ENCODE measurements at regions not wholly inside any gene's neighbourhood (a gene's known extent, or its start where the extent isn't known, plus 50 kb on each side); places are given as distances from the start of the nearest gene placed in this dataset.
"Not testable (repeated sequence)": the region's sequence is repeated elsewhere in the genome, so short reads cannot be mapped to it uniquely, and the experiment has no call there.

DNA sequence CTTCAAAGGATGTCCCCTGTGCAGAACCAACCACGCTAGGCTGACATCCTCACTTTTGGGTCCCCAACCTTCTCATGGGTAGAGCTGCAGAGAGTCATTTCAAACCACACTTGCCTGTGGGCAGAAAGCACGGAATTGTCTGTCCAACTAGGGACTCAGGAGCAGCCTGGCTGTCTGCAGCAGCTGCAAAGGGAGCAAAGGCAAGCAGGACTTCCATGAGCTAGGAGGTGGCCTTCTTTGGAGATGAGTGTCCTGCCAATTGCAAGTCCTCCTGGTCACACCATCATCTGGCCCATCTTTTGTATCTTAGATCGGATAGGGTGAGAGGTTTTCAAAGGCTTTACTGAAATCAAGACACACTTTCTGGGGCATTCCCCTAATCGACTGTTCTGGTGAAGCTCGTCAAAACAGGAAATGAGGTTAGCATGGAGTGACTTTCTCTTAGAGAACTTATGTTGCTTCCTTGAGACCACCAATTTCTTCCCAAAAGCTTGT is 222.3 kb upstream of the PLGLB2 start:
- not testable (repeated sequence) for H3K9me3 ChIP-seq (ENCODE audit: low read length); H3K4me2 ChIP-seq (ENCODE audit: low read length); H3K9me2 ChIP-seq (ENCODE audit: low read depth, low read length); H3K27ac ChIP-seq (ENCODE audit: low read depth, low read length, poor library complexity, severe bottlenecking); H4K20me1 ChIP-seq (ENCODE audit: insufficient read depth, low read length); H2AFZ ChIP-seq (ENCODE audit: low read length); H3K36me3 ChIP-seq (ENCODE audit: insufficient read depth, low read length); H3K9ac ChIP-seq (ENCODE audit: low read length); H3K4me3 ChIP-seq (ENCODE audit: low read depth, low read length, poor library complexity, severe bottlenecking); H3F3A ChIP-seq (ENCODE audit: insufficient read depth, low read length); H3K27me3 ChIP-seq (ENCODE audit: insufficient read depth, low read length); H3K79me2 ChIP-seq (ENCODE audit: insufficient read depth, low read length)
- peaks cover 14% of the 10 kb centered on the region for H3K4me1 ChIP-seq (ENCODE audit: insufficient read depth, low read length, severe bottlenecking)

DNA sequence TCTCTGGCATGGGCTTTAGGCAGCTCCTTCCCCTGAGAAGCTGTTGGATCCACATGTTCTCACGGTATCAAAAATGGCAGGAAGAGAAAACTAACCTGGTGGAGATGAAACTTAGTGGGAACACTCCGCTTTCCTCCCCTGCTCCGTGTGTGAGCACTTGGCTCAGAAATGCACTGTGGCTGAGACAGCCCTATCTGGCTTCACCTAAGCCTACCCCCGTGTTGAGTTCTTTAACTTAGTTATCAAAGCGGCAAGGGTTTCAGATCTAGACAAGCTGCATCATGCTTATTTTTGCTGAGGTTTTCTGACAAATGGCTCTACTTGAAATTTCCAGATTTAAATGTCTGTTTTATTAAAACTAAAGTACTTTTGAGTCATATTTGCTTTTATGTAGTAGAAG is 221.6 kb upstream of the PLGLB2 start:
- H3K4me1 ChIP-seq (ENCODE audit: insufficient read depth, low read length, severe bottlenecking); H3K36me3 ChIP-seq (ENCODE audit: insufficient read depth, low read length); H3K9me2 ChIP-seq (ENCODE audit: low read depth, low read length); H3F3A ChIP-seq (ENCODE audit: insufficient read depth, low read length); H3K9me3 ChIP-seq (ENCODE audit: low read length); H4K20me1 ChIP-seq (ENCODE audit: insufficient read depth, low read length); H3K27me3 ChIP-seq (ENCODE audit: insufficient read depth, low read length); H3K4me2 ChIP-seq (ENCODE audit: low read length); H2AFZ ChIP-seq (ENCODE audit: low read length); H3K79me2 ChIP-seq (ENCODE audit: insufficient read depth, low read length); H3K9ac ChIP-seq (ENCODE audit: low read length); H3K27ac ChIP-seq (ENCODE audit: low read depth, low read length, poor library complexity, severe bottlenecking); H3K4me3 ChIP-seq (ENCODE audit: low read depth, low read length, poor library complexity, severe bottlenecking): not testable (repeated sequence)

DNA sequence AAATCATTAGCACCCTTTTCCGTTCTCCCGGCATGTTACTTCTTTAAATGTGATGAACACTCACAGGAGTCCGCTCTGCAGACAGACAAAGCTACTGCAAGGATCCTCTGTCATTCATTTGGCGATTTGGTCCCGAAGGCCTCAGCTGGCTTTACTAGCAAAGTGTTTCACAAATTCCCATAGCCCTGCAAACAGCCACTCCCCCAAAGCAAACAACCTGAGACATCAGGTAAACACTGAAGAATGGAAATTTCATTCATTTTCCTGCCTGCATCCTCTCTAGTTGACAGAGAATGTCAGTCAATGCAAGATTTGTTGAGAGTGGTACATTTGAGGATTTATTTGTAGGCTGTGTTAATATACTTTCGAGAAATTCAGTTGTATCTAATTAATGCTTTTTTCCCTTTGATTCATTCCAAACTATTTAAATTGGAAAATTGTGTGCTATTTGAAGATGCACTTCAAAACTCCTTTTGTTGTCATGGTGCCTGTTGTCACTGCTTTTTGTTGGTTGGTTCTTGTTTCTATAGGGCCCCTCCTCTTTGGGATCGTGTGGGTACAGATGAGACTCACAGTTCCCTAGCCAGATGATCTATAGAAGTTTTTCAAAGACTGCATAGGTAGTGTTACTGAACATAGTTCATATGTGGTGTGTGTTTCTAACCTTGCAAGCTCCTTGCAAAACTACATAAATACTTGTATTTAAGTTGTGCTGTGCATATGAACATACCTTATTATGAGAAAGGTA is 215.7 kb upstream of the PLGLB2 start:
- not testable (repeated sequence) for H3K27me3 ChIP-seq (ENCODE audit: insufficient read depth, low read length); H3K27ac ChIP-seq (ENCODE audit: low read depth, low read length, poor library complexity, severe bottlenecking); H3K9me3 ChIP-seq (ENCODE audit: low read length); H3K4me3 ChIP-seq (ENCODE audit: low read depth, low read length, poor library complexity, severe bottlenecking); H4K20me1 ChIP-seq (ENCODE audit: insufficient read depth, low read length); H3K36me3 ChIP-seq (ENCODE audit: insufficient read depth, low read length); H3K79me2 ChIP-seq (ENCODE audit: insufficient read depth, low read length); H3K4me1 ChIP-seq (ENCODE audit: insufficient read depth, low read length, severe bottlenecking); H2AFZ ChIP-seq (ENCODE audit: low read length); H3F3A ChIP-seq (ENCODE audit: insufficient read depth, low read length); H3K9ac ChIP-seq (ENCODE audit: low read length); H3K4me2 ChIP-seq (ENCODE audit: low read length); H3K9me2 ChIP-seq (ENCODE audit: low read depth, low read length)

DNA sequence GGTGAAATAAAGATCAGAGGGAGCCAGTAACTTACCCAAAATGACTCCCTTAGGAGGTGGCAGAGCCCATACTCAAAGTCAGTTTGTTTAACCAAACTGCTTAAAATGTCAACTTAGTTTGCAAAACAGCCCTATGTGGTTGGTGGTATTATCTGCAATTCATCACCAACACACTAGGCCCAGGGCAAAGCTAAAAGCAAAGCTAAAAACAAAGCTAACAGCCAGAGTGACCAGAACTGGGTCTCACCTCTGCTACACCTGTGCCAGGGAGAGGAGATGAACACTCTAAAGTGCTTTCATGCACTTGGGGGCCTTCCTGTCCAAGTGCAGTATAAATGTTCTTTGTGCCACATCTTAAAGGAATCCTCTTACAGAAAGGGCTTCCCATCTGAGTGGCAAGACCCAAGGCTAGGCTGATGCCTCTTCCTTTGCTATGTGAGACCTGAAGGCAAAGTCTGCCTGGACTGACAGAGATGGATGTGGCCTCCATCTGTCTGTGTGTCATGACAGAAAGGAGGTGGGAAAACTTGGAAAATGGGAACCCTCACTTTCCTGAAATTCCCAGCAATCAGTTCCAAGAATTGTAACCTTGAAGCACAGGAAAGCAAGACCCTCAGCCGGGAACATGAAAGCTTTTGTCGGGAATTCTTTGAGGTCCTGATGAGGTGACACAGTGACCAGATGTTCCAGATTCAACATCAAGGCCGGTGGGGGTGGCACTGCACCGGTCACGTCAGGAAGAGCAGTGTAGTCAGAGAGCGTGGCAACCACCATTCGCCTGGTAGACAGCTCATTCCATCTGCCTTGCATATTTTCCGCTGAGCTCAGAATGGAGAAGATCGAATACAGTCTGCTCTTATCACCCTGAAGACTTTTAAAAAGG is 214.3 kb upstream of the PLGLB2 start:
- not testable (repeated sequence) for H2AFZ ChIP-seq (ENCODE audit: low read length); H3K9me2 ChIP-seq (ENCODE audit: low read depth, low read length); H3K4me2 ChIP-seq (ENCODE audit: low read length); H3K79me2 ChIP-seq (ENCODE audit: insufficient read depth, low read length); H3K27ac ChIP-seq (ENCODE audit: low read depth, low read length, poor library complexity, severe bottlenecking); H3K4me1 ChIP-seq (ENCODE audit: insufficient read depth, low read length, severe bottlenecking); H3F3A ChIP-seq (ENCODE audit: insufficient read depth, low read length); H3K4me3 ChIP-seq (ENCODE audit: low read depth, low read length, poor library complexity, severe bottlenecking); H3K9ac ChIP-seq (ENCODE audit: low read length); H3K27me3 ChIP-seq (ENCODE audit: insufficient read depth, low read length); H3K36me3 ChIP-seq (ENCODE audit: insufficient read depth, low read length); H4K20me1 ChIP-seq (ENCODE audit: insufficient read depth, low read length); H3K9me3 ChIP-seq (ENCODE audit: low read length)

DNA sequence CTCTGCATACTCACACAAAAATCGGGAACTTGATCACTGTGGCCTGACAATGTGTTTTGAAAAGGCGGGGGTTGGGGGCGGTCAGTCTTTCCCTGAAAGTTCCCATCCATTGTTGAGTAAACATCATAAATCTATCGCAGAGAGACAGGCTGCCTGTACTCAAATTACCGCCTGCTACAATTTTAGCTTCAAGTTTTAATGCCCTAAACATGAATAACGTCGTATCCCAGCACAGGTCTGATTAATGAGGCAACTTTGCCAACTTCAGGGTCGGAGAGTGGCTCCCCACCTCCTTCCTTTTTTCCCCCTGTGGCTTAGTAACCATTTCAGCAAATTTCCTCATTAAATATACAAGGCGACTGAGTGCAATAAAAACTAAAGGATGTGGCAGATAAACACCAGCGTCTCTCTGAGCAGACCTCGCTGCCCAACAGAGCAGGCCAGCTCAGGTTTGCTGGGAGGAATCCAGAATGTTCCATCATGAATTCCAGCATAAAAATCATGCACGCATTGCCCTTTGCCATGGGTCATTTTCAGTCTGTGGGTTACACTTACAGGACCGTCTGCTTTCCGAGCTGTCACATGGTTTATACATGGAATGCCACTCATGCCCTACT is 213.5 kb upstream of the PLGLB2 start:
- H3K4me1 ChIP-seq (ENCODE audit: insufficient read depth, low read length, severe bottlenecking); H3K27ac ChIP-seq (ENCODE audit: low read depth, low read length, poor library complexity, severe bottlenecking); H2AFZ ChIP-seq (ENCODE audit: low read length); H3K4me2 ChIP-seq (ENCODE audit: low read length); H3K9me2 ChIP-seq (ENCODE audit: low read depth, low read length); H3K9ac ChIP-seq (ENCODE audit: low read length); H3K4me3 ChIP-seq (ENCODE audit: low read depth, low read length, poor library complexity, severe bottlenecking); H3F3A ChIP-seq (ENCODE audit: insufficient read depth, low read length); H3K79me2 ChIP-seq (ENCODE audit: insufficient read depth, low read length); H3K36me3 ChIP-seq (ENCODE audit: insufficient read depth, low read length); H3K27me3 ChIP-seq (ENCODE audit: insufficient read depth, low read length); H4K20me1 ChIP-seq (ENCODE audit: insufficient read depth, low read length); H3K9me3 ChIP-seq (ENCODE audit: low read length): not testable (repeated sequence)

DNA sequence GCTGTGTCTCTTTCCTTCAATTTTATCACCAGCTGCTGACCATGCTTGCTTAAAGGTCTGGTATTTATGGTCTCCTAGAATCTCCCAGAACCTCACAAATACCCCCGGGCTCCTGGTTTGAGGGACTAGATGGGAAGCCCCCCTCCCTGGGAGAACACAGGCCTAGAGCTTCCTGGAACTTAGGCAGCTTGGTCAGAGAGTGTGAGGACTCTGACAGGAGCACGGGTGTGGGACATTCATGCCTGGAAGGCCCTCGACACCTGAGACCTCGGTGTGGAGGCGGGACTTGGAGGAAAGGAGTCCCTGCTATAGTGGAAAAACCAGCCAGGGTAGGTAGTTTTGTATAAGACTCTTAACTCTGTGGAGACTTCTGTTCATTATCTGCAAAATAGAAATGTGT is 211.5 kb upstream of the PLGLB2 start:
- H3F3A ChIP-seq (ENCODE audit: insufficient read depth, low read length); H2AFZ ChIP-seq (ENCODE audit: low read length); H3K9ac ChIP-seq (ENCODE audit: low read length); H3K4me2 ChIP-seq (ENCODE audit: low read length); H3K36me3 ChIP-seq (ENCODE audit: insufficient read depth, low read length); H3K9me3 ChIP-seq (ENCODE audit: low read length); H3K27ac ChIP-seq (ENCODE audit: low read depth, low read length, poor library complexity, severe bottlenecking); H3K4me3 ChIP-seq (ENCODE audit: low read depth, low read length, poor library complexity, severe bottlenecking); H3K4me1 ChIP-seq (ENCODE audit: insufficient read depth, low read length, severe bottlenecking); H4K20me1 ChIP-seq (ENCODE audit: insufficient read depth, low read length); H3K9me2 ChIP-seq (ENCODE audit: low read depth, low read length); H3K79me2 ChIP-seq (ENCODE audit: insufficient read depth, low read length); H3K27me3 ChIP-seq (ENCODE audit: insufficient read depth, low read length): not testable (repeated sequence)

DNA sequence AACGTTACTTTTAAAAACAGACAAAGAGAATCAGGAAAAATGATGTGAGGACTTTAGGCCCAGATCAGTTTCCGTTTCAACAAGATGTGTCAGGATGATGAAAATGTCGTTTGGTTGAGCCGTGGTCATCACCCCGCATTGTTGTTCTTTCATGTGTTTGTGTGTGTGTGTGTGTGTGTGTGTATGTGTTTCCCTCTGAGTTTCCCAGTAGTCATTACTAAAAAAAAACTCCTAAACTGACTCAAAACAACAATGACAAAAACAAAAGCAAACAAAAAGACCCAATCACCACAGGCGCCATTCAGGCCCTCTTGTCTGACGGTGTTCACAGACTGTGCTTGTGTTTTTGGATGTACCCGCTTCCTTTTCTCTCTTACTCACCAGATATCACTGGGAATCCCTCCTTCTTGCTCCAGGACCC is 210.6 kb upstream of the PLGLB2 start:
- not testable (repeated sequence) for H2AFZ ChIP-seq (ENCODE audit: low read length); H3K27me3 ChIP-seq (ENCODE audit: insufficient read depth, low read length); H3K4me1 ChIP-seq (ENCODE audit: insufficient read depth, low read length, severe bottlenecking); H3K79me2 ChIP-seq (ENCODE audit: insufficient read depth, low read length); H3K4me3 ChIP-seq (ENCODE audit: low read depth, low read length, poor library complexity, severe bottlenecking); H3F3A ChIP-seq (ENCODE audit: insufficient read depth, low read length); H4K20me1 ChIP-seq (ENCODE audit: insufficient read depth, low read length); H3K27ac ChIP-seq (ENCODE audit: low read depth, low read length, poor library complexity, severe bottlenecking); H3K36me3 ChIP-seq (ENCODE audit: insufficient read depth, low read length); H3K9ac ChIP-seq (ENCODE audit: low read length); H3K9me3 ChIP-seq (ENCODE audit: low read length); H3K4me2 ChIP-seq (ENCODE audit: low read length); H3K9me2 ChIP-seq (ENCODE audit: low read depth, low read length)
